Stimulated activated naive CD8-positive, alpha-beta T cell treated with anti-CD3 and anti-CD28 coated beads, Interleukin-15, Interleukin-2, amounts not matched to agents 100 U/mL and 50 U/mL, for 24 hours (primary cell): ENCODE measurements at regions not wholly inside any gene's neighbourhood (a gene's known extent, or its start where the extent isn't known, plus 50 kb on each side); places are given as distances from the start of the nearest gene placed in this dataset.

Experiments
- ATAC-seq: fragments of 150-1000 bp; cut with Tn5 transposase; one replicate; pipeline ENCODE4 v1.10.0; 2021
- DNase-seq: peaks from one replicate; pipeline ENCODE4 v3.0.0; 2021

GRCh38 chr11:44493930-44494329, 71.5 kb upstream of the CD82 start:
- DNase-seq (no peak), ATAC-seq (no peak)

- DNase-seq = no peak
- ATAC-seq = no peak
These were observed 70.7 kb upstream of the CD82 start for GRCh38 chr11:44494785-44495184.

DNA sequence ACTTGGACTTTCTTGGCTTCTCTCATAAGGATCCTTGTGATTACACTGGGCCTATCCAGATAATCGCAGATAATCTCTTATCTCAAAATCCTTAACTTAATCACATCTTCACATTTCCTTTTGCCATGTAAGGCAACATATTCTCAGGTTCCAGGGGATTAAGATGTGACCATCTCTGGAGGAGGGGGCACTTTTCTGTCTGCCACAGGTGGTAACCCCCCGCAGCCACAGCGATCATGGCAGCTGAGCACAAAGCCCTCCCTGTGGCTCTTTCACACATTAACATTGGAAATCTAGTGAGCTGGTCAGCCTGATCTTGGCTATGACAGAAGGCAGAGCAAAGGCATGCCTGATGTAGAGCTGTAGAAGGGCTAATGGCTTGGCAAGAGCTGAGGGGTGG, 69.1 kb upstream of the CD82 start:
- ATAC-seq (no peak), DNase-seq (no peak)

DNA sequence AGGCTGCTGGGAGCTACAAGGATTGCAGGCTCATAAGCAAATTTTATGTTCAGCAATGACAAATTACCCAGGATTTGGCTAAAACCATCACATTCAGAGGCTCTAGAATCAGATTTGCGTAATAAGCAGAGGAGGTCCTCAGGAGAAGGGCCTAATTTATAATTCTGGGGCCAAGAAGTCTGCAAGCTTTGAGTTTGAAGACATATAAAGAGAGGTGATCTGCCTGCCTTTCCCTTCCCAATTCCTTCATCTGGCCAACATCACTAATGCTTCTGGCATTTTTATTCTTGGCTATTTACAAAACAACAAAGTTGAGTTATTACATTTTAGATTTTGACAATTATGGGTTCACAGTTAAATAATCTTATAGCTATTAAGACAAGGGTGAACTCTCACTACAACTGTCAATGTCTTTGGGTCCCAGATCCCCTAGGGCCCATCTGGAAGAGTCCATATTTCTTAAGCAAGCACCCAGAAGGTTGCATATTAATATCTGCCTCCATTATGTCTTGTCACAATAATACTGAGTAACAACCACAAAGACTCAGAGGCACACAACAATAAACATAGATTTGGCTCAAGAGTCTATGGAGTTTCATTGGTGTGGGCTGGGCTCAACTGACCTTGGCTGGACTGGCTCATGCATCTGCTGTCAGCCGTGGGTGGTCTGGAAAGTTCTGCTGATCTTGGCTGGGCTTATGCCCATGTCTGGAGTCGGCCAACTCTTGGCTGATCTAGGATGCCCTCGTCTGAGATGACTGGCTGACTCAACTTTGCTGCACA, 67.2 kb upstream of the CD82 start:
- DNase-seq (no peak), ATAC-seq (no peak)

DNA sequence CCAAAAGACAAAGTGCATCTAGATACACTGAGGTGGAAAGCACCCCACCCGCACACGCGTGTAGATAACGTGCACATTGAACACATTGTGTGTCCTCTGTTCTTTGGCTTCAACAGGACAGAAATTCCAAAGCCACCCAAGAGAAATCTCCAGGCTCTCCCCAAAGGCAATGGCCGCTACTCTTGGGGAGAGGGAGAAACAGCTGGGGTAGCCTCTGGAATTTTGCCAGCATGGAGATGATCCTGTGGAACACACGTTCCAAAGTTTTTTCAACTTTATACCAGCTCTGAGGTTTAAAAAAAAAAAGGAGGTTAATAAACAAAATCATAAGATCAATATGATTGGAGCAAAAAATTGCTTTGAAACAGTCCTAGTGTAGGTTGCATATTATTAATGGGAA, 63.0 kb upstream of the CD82 start:
- DNase-seq (no peak), ATAC-seq (no peak)

DNA sequence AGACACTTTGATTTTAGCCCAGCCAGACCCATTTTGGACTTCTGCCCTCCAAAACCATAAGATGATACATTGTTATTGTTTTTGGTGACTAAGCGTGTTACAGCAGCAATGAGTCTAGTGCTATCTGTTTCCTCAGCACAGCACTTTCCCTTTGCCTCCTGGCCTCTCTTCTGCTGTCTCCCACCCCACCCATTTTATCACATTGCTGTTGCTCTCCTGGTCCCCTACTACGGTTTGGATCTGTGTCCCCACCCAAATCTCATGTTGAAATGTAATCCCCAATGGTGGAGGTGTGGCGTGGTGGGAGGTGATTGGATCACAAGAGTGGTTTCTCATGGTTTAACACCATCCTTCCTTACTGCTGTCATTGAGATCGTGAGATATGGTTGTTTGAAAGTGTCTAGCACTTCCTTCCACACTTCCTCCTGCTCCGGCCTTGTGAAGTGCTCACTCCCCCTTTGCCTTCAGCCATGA, 59.8 kb upstream of the CD82 start:
- ATAC-seq (no peak), DNase-seq (no peak)

GRCh38 chr11:44506375-44507016, 59.0 kb upstream of the CD82 start:
- no peak for ATAC-seq
- no peak for DNase-seq

- DNase-seq (no peak), ATAC-seq (no peak)
These were observed 58.0 kb upstream of the CD82 start for GRCh38 chr11:44507491-44507890.

- DNase-seq = no peak
- ATAC-seq = no peak
These were observed 57.5 kb upstream of the CD82 start for GRCh38 chr11:44507896-44508445.

DNA sequence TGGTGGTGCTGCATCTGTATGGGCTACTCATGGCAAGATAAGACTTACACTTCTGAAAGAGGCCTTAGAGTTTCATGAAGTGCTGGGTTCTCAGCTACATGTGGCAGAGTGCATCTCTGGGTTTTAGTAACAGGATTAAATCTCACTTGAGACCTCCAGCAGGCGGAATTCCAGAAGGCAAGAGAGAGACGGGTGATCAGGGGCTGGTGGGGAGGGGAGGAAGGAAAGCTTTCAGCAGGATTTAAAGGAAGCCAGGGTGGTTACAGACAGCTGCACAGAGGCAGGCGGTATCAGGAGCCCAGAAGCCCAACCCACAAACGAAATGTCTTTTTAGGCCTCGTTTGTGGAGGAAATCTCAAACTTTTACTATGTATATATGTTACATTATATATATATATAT, 56.2 kb upstream of the CD82 start:
- no peak for ATAC-seq

DNA sequence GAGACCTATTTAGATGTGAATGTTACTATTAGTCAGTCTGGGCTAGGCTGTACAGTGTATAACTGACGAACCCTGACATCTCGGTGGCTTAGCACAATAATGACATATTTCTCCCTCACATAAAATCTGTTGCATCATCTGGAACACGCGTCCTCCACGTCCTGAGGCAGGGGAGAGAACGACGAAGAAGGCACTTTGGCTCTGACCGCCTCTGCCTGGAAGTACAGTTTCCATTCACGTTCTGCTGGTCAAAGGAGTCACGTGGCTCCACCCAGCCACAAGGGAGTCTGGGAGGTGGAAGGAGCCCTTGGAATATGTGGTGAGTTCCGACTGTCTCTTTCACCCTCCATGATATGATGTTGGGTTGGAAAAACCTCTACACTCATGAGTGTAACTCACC, 55.1 kb upstream of the CD82 start:
- DNase-seq (no peak), ATAC-seq (no peak)

More for the DNA sequence above, 56.2 kb upstream of the CD82 start:
- no peak for DNase-seq

- DNase-seq (no peak), ATAC-seq (no peak)
These were observed 52.6 kb upstream of the CD82 start for GRCh38 chr11:44512818-44513217.

GRCh38 chr11:44515048-44515447, 50.4 kb upstream of the CD82 start:
- ATAC-seq (no peak), DNase-seq (no peak)
